ENCODE measurements at regions not wholly inside any gene's neighbourhood (a gene's known extent, or its start where the extent isn't known, plus 50 kb on each side); places are given as distances from the start of the nearest gene placed in this dataset.

DNA sequence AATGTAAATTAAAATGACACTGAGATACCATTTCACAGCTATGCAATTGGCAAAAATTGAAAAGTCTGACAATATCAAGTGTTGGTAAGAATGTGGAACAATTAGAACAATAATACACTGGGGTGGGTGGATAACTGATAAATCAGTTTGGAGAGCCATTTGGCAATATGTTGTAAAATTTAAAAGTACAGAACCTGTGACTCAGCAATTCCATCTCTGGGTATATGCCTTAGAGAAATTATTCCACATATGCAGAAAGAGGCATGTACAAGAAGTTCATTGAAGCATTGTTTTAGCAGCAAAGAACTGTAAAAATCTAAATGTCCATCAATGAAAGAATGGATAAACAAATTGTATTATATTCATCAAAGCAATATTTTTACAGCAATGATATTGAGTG, 89.3 kb upstream of the NR3C1 start:
- TF ChIP-seq CTCF (IDR thresholded peaks at IDR 0.05; ENCODE audit: control extremely low read depth in 1 of 3, insufficient read depth in 1 of 3, low read depth in 1 of 3, low read length in 3 of 3) = no peak
- no peak for TF ChIP-seq EZH2 (IDR thresholded peaks at IDR 0.05; ENCODE audit: low read depth, low read length, severe bottlenecking)
- TF ChIP-seq MAX (IDR thresholded peaks at IDR 0.05) = no peak
- TF ChIP-seq EP300 (IDR thresholded peaks at IDR 0.05; ENCODE audit: borderline replicate concordance in 1 of 2, low read depth in 2 of 2, low read length in 2 of 2) = no peak
- TF ChIP-seq POLR2A (IDR thresholded peaks at IDR 0.05; ENCODE audit: control extremely low read depth in 1 of 2, low read depth in 2 of 2, low read length in 2 of 2) = no peak
- no peak for TF ChIP-seq SUZ12 (IDR thresholded peaks at IDR 0.05; ENCODE audit: low read length)
- TF ChIP-seq SIN3A (conservative IDR thresholded peaks at IDR 0.05 in 1 of 2, IDR thresholded peaks at IDR 0.05 in 1 of 2; ENCODE audit: low read depth in 1 of 2, low read length in 2 of 2) = no peak
- no peak for TF ChIP-seq SP1 (IDR thresholded peaks at IDR 0.05; ENCODE audit: low read depth, low read length)
